HG03354 (cell line): ENCODE measurements at regions not wholly inside any gene's neighbourhood (a gene's known extent, or its start where the extent isn't known, plus 50 kb on each side); places are given as distances from the start of the nearest gene placed in this dataset.

Experiments used
- ATAC-seq: cut with Tn5 transposase; IDR thresholded peaks from one replicate; pipeline ENCODE4 v1.9.1; 2021; ENCODE audit warnings: mild to moderate bottlenecking; ENCODE audit not compliant: unreplicated experiment, poor library complexity, severe bottlenecking

GRCh38 chr9:78769690-78770089 lies 472.8 kb downstream of the PSAT1 start:
- ATAC-seq = no peak

- no peak for ATAC-seq
Measured at GRCh38 chr9:78775211-78775610, 478.3 kb downstream of the PSAT1 start.

- ATAC-seq = no peak
Measured at GRCh38 chr9:78775696-78776295, 478.9 kb downstream of the PSAT1 start.

- no peak for ATAC-seq
Measured at GRCh38 chr9:78777747-78778146, 480.8 kb downstream of the PSAT1 start.

GRCh38 chr9:78778318-78778717 lies 481.4 kb downstream of the PSAT1 start:
- ATAC-seq = no peak

- no peak for ATAC-seq
Measured at GRCh38 chr9:78778861-78779374, 482.0 kb downstream of the PSAT1 start.

GRCh38 chr9:78781681-78782080 lies 484.8 kb downstream of the PSAT1 start:
- no peak for ATAC-seq

- ATAC-seq = no peak
Measured at GRCh38 chr9:78782234-78782633, 485.3 kb downstream of the PSAT1 start.

GRCh38 chr9:78782858-78783257 lies 485.9 kb downstream of the PSAT1 start:
- no peak for ATAC-seq

GRCh38 chr9:78783743-78784142 lies 486.8 kb downstream of the PSAT1 start:
- ATAC-seq = peak; percentile 62

- ATAC-seq = no peak
Measured at GRCh38 chr9:78786794-78787193, 489.9 kb downstream of the PSAT1 start.

- no peak for ATAC-seq
Measured at GRCh38 chr9:78788101-78788500, 491.2 kb downstream of the PSAT1 start.

- no peak for ATAC-seq
Measured at GRCh38 chr9:78791779-78792178, 494.9 kb downstream of the PSAT1 start.

GRCh38 chr9:78792745-78793144 lies 495.8 kb downstream of the PSAT1 start:
- ATAC-seq = no peak

- no peak for ATAC-seq
Measured at GRCh38 chr9:78805771-78806170, 508.8 kb downstream of the PSAT1 start.

GRCh38 chr9:78806492-78807160 lies 509.7 kb downstream of the PSAT1 start:
- no peak for ATAC-seq

GRCh38 chr9:78807286-78807685 lies 510.4 kb downstream of the PSAT1 start:
- no peak for ATAC-seq

- ATAC-seq = no peak
Measured at GRCh38 chr9:78808048-78808447, 511.1 kb downstream of the PSAT1 start.

- no peak for ATAC-seq
Measured at GRCh38 chr9:78811622-78812276, 514.8 kb downstream of the PSAT1 start.

- no peak for ATAC-seq
Measured at GRCh38 chr9:78812665-78813064, 515.7 kb downstream of the PSAT1 start.

GRCh38 chr9:78813602-78814180 lies 516.8 kb downstream of the PSAT1 start:
- ATAC-seq = no peak
